GM23338 (cell line): ENCODE measurements at regions not wholly inside any gene's neighbourhood (a gene's known extent, or its start where the extent isn't known, plus 50 kb on each side); places are given as distances from the start of the nearest gene placed in this dataset.

Source experiments
- ATAC-seq: fragments of 200-7000 bp; cut with Tn5 transposase; 3 replicates; pipeline ENCODE4 v1.9.1; 2020
- DNase-seq: peaks from one replicate; pipeline ENCODE4 v3.0.0-alpha.2; 2015; ENCODE audit warnings: low spot score
- H2AFZ ChIP-seq: fragments of 200-600 bp; sonication (generic); 2 replicates; pipeline ENCODE4 v1.8.0; 2016; ENCODE audit warnings: antibody characterized with exemption, mild to moderate bottlenecking, moderate library complexity
- H3F3A ChIP-seq: fragments of 200-600 bp; sonication (generic); replicated peaks from 2 replicates; pipeline ENCODE4 v1.8.0; 2017; ENCODE audit warnings: antibody characterized with exemption, mixed run types, low read depth
- H3K27ac ChIP-seq: fragments of 200-600 bp; sonication (generic); 2 replicates; pipeline ENCODE4 v1.6.1; 2016; ENCODE audit warnings: low read depth
- H3K27me3 ChIP-seq: fragments of 200-600 bp; sonication (generic); 2 replicates; pipeline ENCODE4 v1.8.0; 2016; ENCODE audit warnings: mild to moderate bottlenecking, mixed run types, moderate library complexity; ENCODE audit not compliant: insufficient read depth
- H3K36me3 ChIP-seq: fragments of 200-600 bp; sonication (generic); 2 replicates; pipeline ENCODE4 v1.8.0; 2016; ENCODE audit warnings: mild to moderate bottlenecking; ENCODE audit not compliant: insufficient read depth
- H3K4me1 ChIP-seq: fragments of 200-600 bp; sonication (generic); 2 replicates; pipeline ENCODE4 v1.8.0; 2016; ENCODE audit warnings: mild to moderate bottlenecking, moderate library complexity; ENCODE audit not compliant: insufficient read depth
- H3K4me2 ChIP-seq: fragments of 200-600 bp; sonication (generic); 2 replicates; pipeline ENCODE4 v1.7.1; 2017; ENCODE audit warnings: mixed run types
- H3K4me3 ChIP-seq: fragments of 200-600 bp; sonication (generic); 2 replicates; pipeline ENCODE4 v1.6.1; 2016; ENCODE audit warnings: mixed run types
- H3K79me2 ChIP-seq: fragments of 200-600 bp; sonication (generic); replicated peaks from 2 replicates; pipeline ENCODE4 v1.8.0; 2017; ENCODE audit warnings: mild to moderate bottlenecking; ENCODE audit not compliant: insufficient read depth
- H3K9me2 ChIP-seq: fragments of 200-600 bp; sonication (generic); 2 replicates; pipeline ENCODE4 v1.8.0; 2017; ENCODE audit not compliant: insufficient read depth
- H4K20me1 ChIP-seq: fragments of 200-600 bp; sonication (generic); replicated peaks from 2 replicates; pipeline ENCODE4 v1.8.0; 2017; ENCODE audit warnings: mild to moderate bottlenecking; ENCODE audit not compliant: insufficient read depth
- H3K27ac Mint-ChIP-seq: 2 replicates; pipeline ENCODE4 v1.8.0; 2020; ENCODE audit warnings: inconsistent platforms, mild to moderate bottlenecking, moderate library complexity, mixed read lengths
- H3K27me3 Mint-ChIP-seq: 3 replicates; pipeline ENCODE4 v1.8.0; 2022; ENCODE audit warnings: low read depth, mild to moderate bottlenecking, moderate library complexity, mixed read lengths, inconsistent platforms; ENCODE audit not compliant: insufficient read depth, poor library complexity
- H3K36me3 Mint-ChIP-seq: 3 replicates; pipeline ENCODE4 v1.8.0; 2021; ENCODE audit warnings: low read depth, mild to moderate bottlenecking, inconsistent platforms, moderate library complexity, mixed read lengths
- H3K4me1 Mint-ChIP-seq: 3 replicates; pipeline ENCODE4 v1.8.0; 2020; ENCODE audit warnings: mild to moderate bottlenecking, inconsistent platforms, mixed read lengths
- H3K4me3 Mint-ChIP-seq: 3 replicates; pipeline ENCODE4 v1.8.0; 2021; ENCODE audit warnings: moderate library complexity, mild to moderate bottlenecking, inconsistent platforms, mixed read lengths
- H3K9me3 Mint-ChIP-seq: 3 replicates; pipeline ENCODE4 v1.8.0; 2020; ENCODE audit warnings: moderate library complexity, mild to moderate bottlenecking, inconsistent platforms, mixed read lengths
- CREB1 ChIP-seq: fragments of 250-450 bp; sonication (Bioruptor Pico); IDR thresholded peaks from 2 replicates; pipeline ENCODE4 v1.5.0; 2020; ENCODE audit warnings: low read depth, mild to moderate bottlenecking, moderate library complexity
- CTCF ChIP-seq, 2 experiments: fragments of 200-600 bp in 1 of 2; sonication (generic) in 1 of 2; conservative IDR thresholded peaks; 2 replicates each; pipeline versions ENCODE4 v1.5.1 to v1.6.1; 2016 to 2017; ENCODE audit warnings: antibody characterized with exemption in 2 of 2, low read depth in 2 of 2, mild to moderate bottlenecking in 2 of 2, moderate library complexity in 1 of 2
- EZH2 ChIP-seq: fragments of 200-600 bp; sonication (generic); IDR thresholded peaks from one replicate; pipeline ENCODE4 v1.8.0; 2017; ENCODE audit warnings: antibody characterized with exemption, mild to moderate bottlenecking, low read depth; ENCODE audit not compliant: unreplicated experiment
- EZH2phosphoT487 ChIP-seq: fragments of 200-600 bp; sonication (generic); IDR thresholded peaks from one replicate; pipeline ENCODE4 v1.8.1; 2018; ENCODE audit warnings: antibody characterized with exemption; ENCODE audit not compliant: unreplicated experiment
- JUNB ChIP-seq: IDR thresholded peaks from one replicate; pipeline ENCODE4 v1.6.1; 2016; ENCODE audit warnings: antibody characterized with exemption; ENCODE audit not compliant: unreplicated experiment
- NANOG ChIP-seq: IDR thresholded peaks from 2 replicates; pipeline ENCODE4 v1.6.1; 2016; ENCODE audit warnings: antibody characterized with exemption, borderline replicate concordance
- POLR2AphosphoS5 ChIP-seq: IDR thresholded peaks from 2 replicates; pipeline ENCODE4 v1.6.1; 2016; ENCODE audit warnings: antibody characterized with exemption, low read depth
- STAT1 ChIP-seq: IDR thresholded peaks from one replicate; pipeline ENCODE4 v1.6.1; 2016; ENCODE audit warnings: antibody characterized with exemption; ENCODE audit not compliant: unreplicated experiment
- ZNF114 ChIP-seq: fragments of 250-450 bp; sonication (Bioruptor Pico); IDR thresholded peaks from 2 replicates; pipeline ENCODE4 v1.5.0; 2020; ENCODE audit warnings: mild to moderate bottlenecking, moderate library complexity
- ZNF331 ChIP-seq: fragments of 250-450 bp; sonication (Bioruptor Pico); IDR thresholded peaks from 2 replicates; pipeline ENCODE4 v1.5.0; 2020; ENCODE audit warnings: low read depth, mild to moderate bottlenecking, moderate library complexity
- TF ChIP-seq, protein P1 (sequence below): IDR thresholded peaks from 2 replicates; pipeline ENCODE4 v1.6.1; 2016; ENCODE audit warnings: antibody characterized with exemption

GRCh38 chr20:12504779-12505178 lies 504.0 kb upstream of the SPTLC3 start (continued):
- no peak for TF ChIP-seq CTCF (conservative IDR thresholded peaks at IDR 0.05; ENCODE audit: low read depth in 2 of 2)
- no peak for TF ChIP-seq STAT1
- no peak for TF ChIP-seq POLR2AphosphoS5
- no peak for TF ChIP-seq ZNF114
- TF ChIP-seq JUNB = no peak
- TF ChIP-seq CREB1 (CRISPR knock-in tag) = no peak
- TF ChIP-seq ZNF331 (CRISPR knock-in tag) = no peak
- TF ChIP-seq, protein P1, sequence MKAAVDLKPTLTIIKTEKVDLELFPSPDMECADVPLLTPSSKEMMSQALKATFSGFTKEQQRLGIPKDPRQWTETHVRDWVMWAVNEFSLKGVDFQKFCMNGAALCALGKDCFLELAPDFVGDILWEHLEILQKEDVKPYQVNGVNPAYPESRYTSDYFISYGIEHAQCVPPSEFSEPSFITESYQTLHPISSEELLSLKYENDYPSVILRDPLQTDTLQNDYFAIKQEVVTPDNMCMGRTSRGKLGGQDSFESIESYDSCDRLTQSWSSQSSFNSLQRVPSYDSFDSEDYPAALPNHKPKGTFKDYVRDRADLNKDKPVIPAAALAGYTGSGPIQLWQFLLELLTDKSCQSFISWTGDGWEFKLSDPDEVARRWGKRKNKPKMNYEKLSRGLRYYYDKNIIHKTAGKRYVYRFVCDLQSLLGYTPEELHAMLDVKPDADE = no peak
- TF ChIP-seq EZH2phosphoT487 = no peak
- no peak for TF ChIP-seq NANOG
- TF ChIP-seq EZH2 = no peak

DNA sequence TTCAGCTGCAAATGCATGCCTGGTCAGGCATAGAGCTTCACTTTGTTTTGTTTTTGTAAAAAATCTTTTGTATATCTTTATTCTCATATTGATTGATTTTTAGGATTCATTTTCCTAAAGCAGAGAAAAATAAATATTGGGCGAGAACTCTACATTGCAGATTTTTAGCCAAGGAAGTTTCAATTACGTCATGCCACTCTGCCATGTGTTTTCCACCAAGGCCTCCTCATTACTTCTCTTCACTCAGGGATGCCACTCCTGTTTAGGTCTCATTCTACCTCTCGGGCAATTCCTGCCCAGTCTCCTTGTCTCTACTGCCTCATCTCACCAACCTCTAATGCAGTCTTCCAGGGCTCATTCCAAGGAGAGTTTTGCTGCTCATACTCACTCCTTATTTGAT lies 497.3 kb upstream of the SPTLC3 start:
- no peak overlapping the region for H3K27ac ChIP-seq
- no peaks in the 10 kb centered on the region for H3K36me3 Mint-ChIP-seq
- H3K4me1 ChIP-seq = peaks cover 6% of the 10 kb centered on the region; the same call in 1 of the 2 replicates
- TF ChIP-seq JUNB (no peak), CTCF (conservative IDR thresholded peaks at IDR 0.05; ENCODE audit: low read depth in 2 of 2) (no peak), ZNF114 (no peak), STAT1 (no peak), EZH2 (no peak)
- TF ChIP-seq, protein P1 = no peak
- ATAC-seq (no peak), DNase-seq (no peak)
- H3K4me2 ChIP-seq = no peak overlapping the region
- no peak overlapping the region for H3K4me3 Mint-ChIP-seq
- peaks cover 4% of the 10 kb centered on the region for H3K27me3 Mint-ChIP-seq
- no peak overlapping the region for H3K4me3 ChIP-seq
- H3K9me2 ChIP-seq = no peaks in the 10 kb centered on the region
- no peaks in the 10 kb centered on the region for H3K36me3 ChIP-seq
- H3K79me2 ChIP-seq = no peaks in the 10 kb centered on the region
- no peaks in the 10 kb centered on the region for H3K27me3 ChIP-seq
- no peaks in the 10 kb centered on the region for H3F3A ChIP-seq
- H3K9me3 Mint-ChIP-seq = no peaks in the 10 kb centered on the region; the same call in 2 of the 3 replicates
- no peak overlapping the region for H3K27ac Mint-ChIP-seq
- no peak overlapping the region for H2AFZ ChIP-seq
- no peaks in the 10 kb centered on the region; the same call in 1 of the 2 replicates for H4K20me1 ChIP-seq
- H3K4me1 Mint-ChIP-seq = peaks cover 3% of the 10 kb centered on the region; the same call in 2 of the 3 replicates
